Vagina (tissue), 2 donors: ENCODE measurements at regions not wholly inside any gene's neighbourhood (a gene's known extent, or its start where the extent isn't known, plus 50 kb on each side); places are given as distances from the start of the nearest gene placed in this dataset.

ENCODE experiments used
- CTCF ChIP-seq, 3 experiments: fragments of 450-650 bp in 2 of 3; fragments of 200-600 bp in 1 of 3; sonication (generic) in 1 of 3; IDR thresholded peaks; one replicate each; pipeline ENCODE4 v1.5.1; 2017 to 2019; ENCODE audit warnings: antibody characterized with exemption in 3 of 3, mild to moderate bottlenecking in 2 of 3, moderate library complexity in 2 of 3
- POLR2A ChIP-seq, 2 donors: fragments of 450-650 bp; IDR thresholded peaks; one replicate each; pipeline ENCODE4 v1.6.1; 2017; ENCODE audit warnings: antibody characterized with exemption in 2 of 2, mild to moderate bottlenecking in 2 of 2, moderate library complexity in 2 of 2
- POLR2AphosphoS5 ChIP-seq, 2 donors: sonication (generic); formaldehyde crosslinking; IDR thresholded peaks; one replicate each; pipeline ENCODE4 v1.9.0; 2017; ENCODE audit warnings: antibody characterized with exemption in 2 of 2, mild to moderate bottlenecking in 2 of 2, low read depth in 1 of 2; ENCODE audit not compliant: insufficient read depth in 1 of 2

- no peak for TF ChIP-seq CTCF (IDR thresholded peaks at IDR 0.05)
- no peak for TF ChIP-seq POLR2A (IDR thresholded peaks at IDR 0.05)
- TF ChIP-seq POLR2AphosphoS5 (IDR thresholded peaks at IDR 0.05; ENCODE audit: insufficient read depth in 1 of 2, low read depth in 1 of 2) = no peak
Observed at GRCh38 chr15:98331676-98332075, 316.7 kb upstream of the IGF1R start.
